MV-4-11 (cell line): ENCODE measurements at regions not wholly inside any gene's neighbourhood (a gene's known extent, or its start where the extent isn't known, plus 50 kb on each side); places are given as distances from the start of the nearest gene placed in this dataset.
A peak's percentile ranks its signal among the peaks of the same experiment; 100 is the strongest.
"Not testable (repeated sequence)": the region's sequence is repeated elsewhere in the genome, so short reads cannot be mapped to it uniquely, and the experiment has no call there.

ENCODE experiments used
- DNase-seq: peaks from one replicate; lab custom pipeline; 2025; lab: John Stamatoyannopoulos, UW

DNA sequence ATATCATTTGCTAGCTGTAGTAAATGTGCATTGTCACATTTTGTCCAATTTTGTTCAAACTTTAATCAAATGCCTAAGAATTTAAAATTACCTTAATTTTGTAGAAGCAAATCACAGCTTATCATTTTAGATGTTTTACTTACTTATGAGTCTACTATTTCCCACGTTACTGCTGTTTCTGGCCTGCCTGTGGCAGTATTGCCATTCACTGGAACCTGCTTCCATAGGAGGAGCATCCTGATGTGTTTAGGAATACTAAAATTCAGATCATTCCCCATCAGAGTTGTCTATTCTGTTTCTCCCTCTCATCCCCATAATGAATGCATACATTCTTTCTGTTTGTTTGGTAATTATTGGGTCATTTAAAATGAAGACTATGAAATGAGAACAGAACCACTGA, 119.5 kb upstream of the SNRPN start:
- DNase-seq, result no peak

DNA sequence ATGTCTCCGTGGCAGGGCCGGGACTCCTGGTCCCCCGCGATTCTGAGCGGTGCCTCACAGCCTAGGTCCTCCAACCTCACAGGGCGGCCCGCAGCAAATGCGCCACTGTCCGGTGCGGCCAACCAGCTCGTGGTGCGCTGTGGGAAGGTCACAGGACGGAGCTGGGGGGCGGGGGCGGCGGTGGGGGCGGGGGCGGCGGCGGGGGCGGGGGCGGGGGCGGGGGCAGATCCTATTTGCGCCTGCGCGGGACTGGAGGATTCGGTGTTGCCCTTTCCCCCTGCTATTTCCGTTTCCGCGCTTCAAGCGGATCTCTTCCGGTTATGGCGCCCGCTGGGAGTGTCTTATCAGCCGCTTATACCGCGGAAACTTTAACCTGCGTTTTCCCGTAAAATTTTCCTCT, 106.7 kb upstream of the SNRPN start:
- no peak for DNase-seq

DNA sequence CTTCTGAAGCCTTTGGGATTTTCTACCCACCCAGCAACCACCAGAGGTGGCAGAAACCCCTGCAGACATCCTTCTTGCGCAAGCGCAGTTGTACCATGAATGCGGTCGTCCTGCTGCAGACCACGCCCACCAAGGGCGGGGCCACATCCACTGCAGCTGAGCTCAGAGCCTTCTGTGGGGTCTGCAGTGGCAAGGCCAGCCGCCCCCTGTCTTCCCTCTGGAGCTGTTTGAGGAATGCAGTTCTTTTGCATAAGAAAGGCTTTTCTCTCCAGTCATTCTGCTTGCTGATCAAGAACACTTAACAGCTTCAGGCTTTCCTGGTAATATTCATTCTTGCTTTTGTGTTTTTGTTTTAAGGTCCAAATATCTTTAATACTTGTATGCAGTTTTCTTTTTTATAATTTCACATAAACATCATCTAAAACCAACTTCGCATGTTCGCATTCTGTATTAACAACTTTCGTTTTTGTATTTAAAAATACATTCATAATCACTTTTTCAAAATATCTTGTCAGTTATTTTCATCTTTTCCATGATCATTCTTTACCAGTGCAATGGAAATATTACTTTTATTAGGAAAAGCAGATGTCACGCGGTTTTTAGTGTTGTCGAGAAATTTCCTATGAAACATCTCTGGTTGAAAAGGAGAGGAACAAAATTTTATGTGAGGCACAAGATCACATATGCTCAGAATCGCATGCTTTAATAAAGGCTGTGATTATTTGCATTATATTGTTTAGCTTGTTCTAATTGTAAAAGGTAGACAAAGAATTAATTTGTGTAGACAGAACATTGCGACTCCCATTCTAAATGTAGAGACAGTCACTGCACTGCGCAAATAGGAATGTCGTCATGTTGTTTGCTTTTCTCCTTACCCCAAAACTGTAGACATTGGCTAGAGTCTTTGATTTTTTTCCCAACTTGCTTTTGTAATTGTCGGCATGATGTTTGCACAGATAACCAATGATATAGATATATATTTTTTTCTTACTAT, 98.1 kb upstream of the SNRPN start:
- DNase-seq, result no peak

DNA sequence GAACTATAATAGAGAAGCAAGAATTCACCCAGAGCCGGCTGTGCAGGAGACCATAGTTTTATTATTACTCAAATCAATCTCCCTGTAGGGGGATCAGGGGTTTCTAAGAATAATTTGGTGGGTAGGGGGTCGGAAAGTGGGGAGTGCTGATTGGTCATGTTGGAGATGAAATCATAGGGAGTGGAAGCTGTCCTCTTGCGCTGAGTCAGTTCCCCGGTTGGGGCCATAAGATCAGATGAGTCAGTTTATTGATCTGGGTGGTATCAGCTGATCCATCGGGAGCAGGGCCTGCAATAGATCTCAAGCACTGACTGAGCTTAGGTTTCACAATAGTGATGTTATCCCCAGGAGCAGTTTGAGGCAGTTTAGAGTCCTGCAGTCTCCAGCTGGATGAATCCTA, 97.0 kb upstream of the SNRPN start:
- no peak for DNase-seq

DNA sequence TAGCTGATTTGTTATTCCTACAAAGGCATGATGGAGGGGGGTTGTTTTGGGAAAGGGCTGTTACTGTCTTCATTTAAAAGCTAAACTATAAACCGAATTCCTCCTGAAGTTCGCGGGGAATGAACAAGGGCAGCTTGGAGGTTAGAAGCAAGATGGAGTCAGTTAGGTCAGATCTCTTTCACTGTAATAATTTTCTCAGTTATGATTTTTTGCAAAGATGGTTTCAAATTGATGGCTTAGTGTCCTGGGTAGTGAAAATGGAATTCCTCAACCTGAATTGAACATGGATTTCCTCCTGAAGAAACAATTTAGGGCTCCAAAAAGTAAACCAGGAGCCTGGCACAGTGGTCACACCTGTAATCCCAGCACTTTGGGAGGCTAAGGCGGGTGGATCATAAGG, 96.6 kb upstream of the SNRPN start:
- not testable (repeated sequence) for DNase-seq

DNA sequence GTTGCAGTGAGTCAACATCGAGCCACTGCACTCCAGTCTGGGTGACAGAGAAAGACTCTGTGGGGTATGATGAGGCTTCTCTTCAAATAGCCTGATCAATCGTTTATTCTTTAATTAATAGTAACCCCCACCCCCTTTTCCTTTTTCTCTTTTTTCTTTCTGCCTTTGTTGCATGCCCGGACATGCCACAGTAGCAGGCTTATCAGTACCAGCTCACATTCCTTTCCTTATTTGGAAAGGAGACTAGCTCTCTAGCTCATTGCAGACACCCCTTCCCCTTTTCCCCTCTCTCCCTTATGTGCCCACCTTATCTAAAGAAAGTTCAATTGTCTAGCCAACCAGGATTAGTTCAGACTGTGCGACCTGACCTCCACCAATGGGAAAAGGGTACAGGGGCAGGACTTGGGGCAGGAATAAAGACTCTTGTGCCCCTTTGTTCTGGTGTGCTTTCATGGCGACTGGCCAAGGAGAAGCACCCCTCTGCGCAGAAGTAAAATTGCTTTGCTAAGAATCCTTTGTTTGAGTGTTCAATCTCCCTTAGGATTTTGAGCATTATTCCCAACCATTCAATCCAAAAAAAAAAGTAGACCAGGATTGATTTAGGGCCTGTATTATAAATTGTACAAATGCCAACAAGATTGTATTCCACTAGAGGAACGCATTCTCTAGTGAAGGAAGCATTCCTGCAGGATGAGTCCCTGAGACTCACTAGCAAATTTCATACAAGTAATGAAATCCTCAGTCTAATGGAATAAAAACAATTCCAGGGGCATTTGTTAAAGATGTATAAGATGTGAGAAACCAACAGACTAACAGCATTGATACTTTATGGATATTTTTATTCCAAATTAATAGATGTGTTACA, 95.8 kb upstream of the SNRPN start:
- no peak for DNase-seq

DNA sequence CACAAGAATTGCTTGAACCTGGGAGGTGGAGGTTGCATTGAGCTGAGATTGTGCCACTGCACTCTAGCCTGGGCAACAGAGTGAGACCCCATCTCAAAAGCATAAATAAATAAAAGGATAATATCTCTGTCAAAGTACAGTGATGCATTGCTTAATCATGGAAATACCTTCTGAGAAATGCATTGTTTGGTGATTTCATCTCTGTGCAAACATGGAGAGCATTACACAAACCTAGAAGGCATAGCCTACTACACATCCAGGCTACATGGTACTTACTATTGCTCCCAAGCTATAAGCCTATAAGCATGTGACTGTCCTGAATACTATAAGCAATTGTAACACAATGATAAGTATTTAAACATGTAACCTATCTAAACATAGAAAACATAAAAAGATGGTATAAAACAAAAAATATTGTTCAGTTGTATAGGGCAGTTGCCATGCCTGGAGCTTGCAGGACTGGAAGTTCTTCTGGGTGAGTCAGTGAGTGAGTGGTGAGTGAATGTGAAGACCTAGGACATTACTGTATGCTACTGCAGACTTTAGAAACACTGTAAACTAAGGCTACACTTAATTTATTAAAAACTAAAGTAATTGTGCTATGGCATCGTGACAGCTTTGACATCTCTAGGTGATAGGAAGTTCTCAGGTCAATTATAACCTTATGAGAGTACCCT, 93.6 kb upstream of the SNRPN start:
- DNase-seq, result no peak

DNA sequence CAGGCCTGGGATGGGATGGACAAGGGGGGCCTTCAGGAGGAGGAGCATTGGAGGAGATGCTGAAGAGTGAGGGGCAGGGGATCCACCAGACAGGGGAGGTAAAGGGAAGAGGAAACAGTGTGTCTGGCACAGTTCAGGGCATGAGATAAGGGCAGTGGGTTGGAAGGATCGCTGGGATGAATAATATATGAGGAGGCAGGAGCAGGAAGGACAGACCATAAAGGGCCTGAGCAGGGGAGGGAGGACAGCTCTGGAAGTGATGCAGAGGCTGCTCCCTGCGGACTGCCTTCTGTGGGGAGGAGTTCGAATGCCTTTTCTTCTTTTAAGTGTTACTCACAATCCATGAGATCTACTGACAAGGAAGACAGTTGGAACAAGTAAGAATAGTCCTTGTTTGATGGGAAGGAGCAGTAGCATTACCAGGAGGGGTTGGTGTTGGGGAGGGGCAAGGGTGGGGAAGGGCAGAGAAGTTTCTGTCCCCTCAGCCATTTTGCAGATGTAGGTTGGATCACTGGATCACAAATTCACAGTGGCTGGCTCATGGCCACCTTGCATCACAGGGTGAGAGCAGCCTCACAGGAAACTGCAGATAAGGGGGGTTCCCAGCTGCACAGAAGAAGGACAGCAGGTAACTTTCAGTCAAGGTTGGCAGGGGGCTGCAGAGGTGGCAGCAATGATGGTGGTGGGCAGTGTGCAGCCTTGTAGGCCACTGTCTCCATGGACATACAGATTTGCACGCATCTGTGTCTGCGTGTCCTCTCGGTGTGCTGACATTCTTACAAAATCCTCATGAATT, 91.9 kb upstream of the SNRPN start:
- no peak for DNase-seq

DNA sequence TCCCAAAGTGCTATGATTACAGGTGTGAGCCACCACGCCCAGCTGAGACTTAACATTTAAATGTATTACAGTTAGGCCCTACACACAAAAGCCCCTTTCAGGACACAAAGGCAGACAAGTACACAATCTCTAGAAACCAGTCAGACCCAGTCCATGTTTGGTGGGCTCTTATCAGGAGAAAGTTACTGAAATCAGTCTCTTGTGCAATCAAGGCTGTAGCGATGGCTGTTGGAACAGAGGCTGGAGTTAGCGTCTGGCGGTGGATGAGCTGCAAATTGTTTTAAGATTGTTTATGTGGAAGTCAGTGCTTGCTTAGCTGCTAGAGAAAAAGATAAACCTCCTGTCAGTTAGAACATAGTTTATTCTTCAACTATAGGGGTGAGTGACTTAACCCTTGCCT, 89.5 kb upstream of the SNRPN start:
- no peak for DNase-seq

DNA sequence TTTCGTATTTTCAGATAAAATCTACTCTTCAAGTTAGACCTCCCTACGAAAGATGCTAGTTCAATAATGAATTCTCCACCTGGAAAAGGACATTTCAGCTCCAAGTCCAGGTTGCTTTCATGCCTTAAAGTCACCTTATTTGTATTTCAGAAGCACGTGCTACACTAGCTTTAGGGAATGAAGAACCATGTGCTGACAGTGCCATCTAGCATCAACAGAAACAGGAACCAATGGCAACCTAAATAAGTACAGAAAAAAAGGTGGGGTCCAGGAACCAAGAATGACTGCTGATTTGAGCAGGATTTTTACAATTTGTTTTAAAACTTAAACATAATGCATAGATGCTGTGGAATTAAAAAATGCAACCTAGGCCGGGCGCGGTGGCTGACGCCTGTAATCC, 77.6 kb upstream of the SNRPN start:
- DNase-seq, result peak; percentile 42

DNA sequence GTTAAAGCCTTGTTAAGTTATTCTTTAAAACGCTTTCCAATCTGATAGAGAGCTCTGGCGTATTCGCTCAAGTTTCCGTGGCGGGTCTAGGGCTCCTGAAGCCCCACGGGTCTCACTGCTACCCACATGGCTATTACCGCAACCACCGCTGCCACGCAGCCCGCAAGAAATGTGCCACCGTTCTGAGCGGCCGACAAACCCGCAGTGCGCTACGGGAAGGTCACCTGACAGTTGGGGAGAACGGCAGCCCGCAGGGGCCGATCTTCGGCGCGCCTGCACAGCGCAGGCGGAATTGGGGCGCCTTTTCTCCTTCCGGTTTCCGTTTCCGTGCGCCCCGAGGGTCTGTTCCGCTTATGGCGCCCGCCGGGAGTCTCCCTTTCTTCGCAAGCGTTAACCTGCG, 76.6 kb upstream of the SNRPN start:
- peak; percentile 76 for DNase-seq

DNA sequence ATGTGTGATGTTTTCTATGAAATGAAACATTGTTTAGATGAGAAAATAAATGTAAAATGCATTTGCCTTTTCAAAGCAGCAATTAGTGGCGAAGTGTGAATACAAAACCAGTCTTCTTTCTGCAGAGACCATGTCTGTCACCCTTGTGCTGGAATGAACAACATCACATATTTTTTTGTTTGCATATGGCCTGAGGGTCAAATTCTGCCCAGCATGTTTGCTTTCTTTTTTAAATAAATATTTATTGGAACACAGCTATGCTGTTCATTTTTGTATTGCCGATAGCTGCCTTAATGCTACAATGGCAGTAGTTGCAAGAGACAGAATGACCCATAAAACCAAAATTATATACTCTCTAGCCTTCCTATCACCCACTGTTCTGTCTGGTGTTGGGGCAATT, 75.3 kb upstream of the SNRPN start:
- no peak for DNase-seq

DNA sequence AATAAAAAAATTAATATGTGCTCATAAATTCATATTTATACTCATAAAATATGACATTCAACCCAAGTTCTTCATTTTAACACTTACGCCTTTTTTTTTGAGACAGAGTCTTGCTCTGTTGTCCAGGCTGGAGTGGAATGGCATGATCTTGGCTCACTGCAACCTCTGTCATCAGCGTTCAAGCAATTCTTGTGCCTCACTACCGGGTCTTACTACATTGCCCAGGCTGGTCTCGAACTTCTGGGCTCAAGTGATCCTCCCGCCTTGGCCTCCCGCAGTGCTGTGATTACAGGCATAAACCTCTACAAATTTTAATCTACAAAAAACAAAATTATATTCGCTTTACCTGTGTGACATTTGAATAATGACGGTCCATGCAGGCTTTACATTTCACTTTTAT, 74.1 kb upstream of the SNRPN start:
- DNase-seq, result no peak

DNA sequence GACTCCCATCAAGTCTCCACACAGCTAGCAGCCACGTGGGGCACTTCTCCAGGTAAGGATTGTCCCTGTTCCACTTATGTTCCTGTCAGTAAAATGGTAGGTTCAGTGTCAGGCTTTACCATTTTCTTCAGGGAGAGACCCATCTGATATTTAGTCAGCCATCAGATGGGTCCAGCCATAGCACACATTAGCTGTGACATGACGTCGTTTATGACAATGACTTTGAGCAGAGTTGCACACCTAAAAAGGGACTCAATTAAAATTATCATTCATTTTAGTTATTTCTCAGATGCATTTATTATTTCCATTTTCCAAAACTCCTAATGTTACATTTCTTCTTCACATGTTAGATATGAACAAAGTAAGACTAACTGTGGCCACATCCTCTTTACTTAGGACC, 68.2 kb upstream of the SNRPN start:
- DNase-seq, result no peak

DNA sequence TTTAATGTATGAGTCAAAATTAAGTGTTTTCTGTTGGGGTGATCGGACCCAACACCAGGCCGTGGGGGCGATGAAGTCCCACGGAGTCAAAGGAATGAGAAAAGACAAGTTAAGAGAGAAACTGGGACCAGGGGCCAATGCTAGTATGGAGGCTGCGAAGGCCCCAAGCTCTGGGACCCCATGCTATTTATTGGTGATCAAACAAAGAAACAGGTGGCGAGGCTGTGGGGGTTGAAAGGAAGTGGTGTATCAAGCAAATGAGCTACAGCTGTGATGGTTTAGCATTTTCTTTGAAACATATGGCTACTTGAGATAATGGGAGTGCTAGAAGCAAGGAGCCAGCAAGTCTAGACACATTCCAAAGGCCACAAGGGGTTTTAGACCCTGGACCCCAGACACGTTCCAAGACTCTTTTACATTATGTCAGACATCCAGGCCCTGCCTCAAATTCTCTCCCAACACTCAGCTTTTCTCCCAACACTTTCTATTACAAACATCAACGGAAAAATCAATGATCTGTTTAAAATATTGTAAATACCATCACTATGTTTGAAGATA, 56.0 kb upstream of the SNRPN start:
- DNase-seq, result no peak

DNA sequence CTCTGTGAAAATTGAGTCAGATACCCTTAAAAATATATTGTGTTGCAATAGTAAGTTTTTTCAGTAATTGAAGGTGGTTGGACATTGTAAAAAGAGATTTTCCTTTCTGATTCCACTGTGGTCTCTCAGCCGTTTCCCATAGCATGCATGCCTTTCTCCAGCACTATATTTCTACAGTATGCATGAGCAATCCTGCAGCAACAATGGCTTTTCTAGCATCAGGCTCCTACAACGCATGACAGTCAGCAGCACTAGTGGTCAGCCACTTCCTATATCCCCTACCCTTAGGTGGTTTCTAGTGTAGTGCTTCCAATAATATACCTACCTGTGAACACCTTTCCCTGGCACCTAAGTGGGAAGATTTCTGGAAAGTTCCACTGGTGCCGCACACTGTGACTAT, 55.4 kb upstream of the SNRPN start:
- no peak for DNase-seq

DNA sequence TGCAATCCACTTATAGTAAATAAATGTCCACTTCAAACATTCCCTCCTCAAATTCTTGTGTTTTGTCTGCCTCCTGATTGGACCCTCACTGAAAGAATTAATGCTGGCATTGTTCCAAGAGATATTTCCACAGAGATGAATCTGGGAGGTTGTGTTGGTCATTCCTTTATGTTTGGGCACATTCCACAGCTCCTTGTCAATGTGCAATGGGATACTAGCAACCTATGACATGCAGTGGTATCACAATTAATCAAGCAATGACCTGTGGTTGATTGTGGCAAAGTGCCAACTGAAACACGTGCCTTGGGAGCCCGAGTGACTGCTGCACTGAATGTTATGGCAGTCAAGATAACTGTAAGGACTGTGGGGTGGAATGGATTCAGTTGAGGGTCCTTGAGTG, 55.0 kb upstream of the SNRPN start:
- DNase-seq, result no peak

DNA sequence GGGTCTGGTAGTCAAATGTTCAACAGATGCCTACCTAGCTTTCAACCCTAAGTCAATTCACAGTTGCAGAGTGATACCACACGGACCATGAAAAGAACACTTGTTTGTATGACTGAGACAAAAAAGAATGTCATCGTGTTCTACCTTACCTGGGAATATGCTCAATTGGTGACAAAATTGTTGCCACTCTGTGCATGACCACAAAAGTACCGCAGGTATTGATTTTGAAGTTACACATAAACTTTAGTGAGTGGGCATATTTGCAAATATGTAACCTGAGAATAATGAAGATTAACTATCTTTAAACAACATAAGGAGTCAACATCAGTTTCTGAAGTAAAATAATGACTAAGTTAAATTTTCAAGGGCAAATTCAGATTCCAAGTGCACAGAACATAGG, 53.4 kb upstream of the SNRPN start:
- DNase-seq, result no peak
